ENCODE measurements at regions not wholly inside any gene's neighbourhood (a gene's known extent, or its start where the extent isn't known, plus 50 kb on each side); places are given as distances from the start of the nearest gene placed in this dataset.
A peak's percentile ranks its signal among the peaks of the same experiment; 100 is the strongest.

GRCh38 chr3:180359061-180359952 lies 242.7 kb upstream of the TTC14 start:
- H3K4me3 ChIP-seq (ENCODE audit: insufficient read depth, low read depth, low read length) = no peak overlapping the region
- DNase-seq = no peak
- H3K27me3 ChIP-seq (ENCODE audit: control insufficient read depth, insufficient read depth, low read length) = no peaks in the 10 kb centered on the region
- no peaks in the 10 kb centered on the region for H3K36me3 ChIP-seq (replicated peaks; ENCODE audit: control insufficient read depth, insufficient read depth, low read length)

- no peaks in the 10 kb centered on the region for H3K36me3 ChIP-seq (replicated peaks; ENCODE audit: control insufficient read depth, insufficient read depth, low read length)
- DNase-seq = no peak
- no peaks in the 10 kb centered on the region for H3K27me3 ChIP-seq (ENCODE audit: control insufficient read depth, insufficient read depth, low read length)
These were observed 242.0 kb upstream of the TTC14 start for GRCh38 chr3:180359953-180360279.

GRCh38 chr3:180362081-180362480 lies 239.9 kb upstream of the TTC14 start:
- no peak overlapping the region for H3K4me3 ChIP-seq (ENCODE audit: insufficient read depth, low read depth, low read length)
- H3K36me3 ChIP-seq (replicated peaks; ENCODE audit: control insufficient read depth, insufficient read depth, low read length) = no peaks in the 10 kb centered on the region
- DNase-seq = no peak
- no peaks in the 10 kb centered on the region for H3K27me3 ChIP-seq (ENCODE audit: control insufficient read depth, insufficient read depth, low read length)

More at GRCh38 chr3:180359953-180360279, 242.0 kb upstream of the TTC14 start:
- H3K4me3 ChIP-seq (ENCODE audit: insufficient read depth, low read depth, low read length) = no peak overlapping the region

GRCh38 chr3:180375831-180376230 lies 226.1 kb upstream of the TTC14 start:
- H3K27me3 ChIP-seq (ENCODE audit: control insufficient read depth, insufficient read depth, low read length) = no peaks in the 10 kb centered on the region
- no peak for DNase-seq
- H3K4me3 ChIP-seq (ENCODE audit: insufficient read depth, low read depth, low read length) = no peak overlapping the region
- H3K36me3 ChIP-seq (replicated peaks; ENCODE audit: control insufficient read depth, insufficient read depth, low read length) = no peaks in the 10 kb centered on the region

GRCh38 chr3:180378496-180378895 lies 223.5 kb upstream of the TTC14 start:
- H3K36me3 ChIP-seq (replicated peaks; ENCODE audit: control insufficient read depth, insufficient read depth, low read length) = no peaks in the 10 kb centered on the region
- no peak for DNase-seq
- no peaks in the 10 kb centered on the region for H3K27me3 ChIP-seq (ENCODE audit: control insufficient read depth, insufficient read depth, low read length)

GRCh38 chr3:180382638-180383180 lies 219.3 kb upstream of the TTC14 start:
- DNase-seq = peak; percentile 0
- Histone ChIP-seq H3K4me3 (ENCODE audit: insufficient read depth, low read depth, low read length) (no peak overlapping the region), H3K36me3 (replicated peaks; ENCODE audit: control insufficient read depth, insufficient read depth, low read length) (no peaks in the 10 kb centered on the region), H3K27me3 (ENCODE audit: control insufficient read depth, insufficient read depth, low read length) (no peaks in the 10 kb centered on the region)

More at GRCh38 chr3:180378496-180378895, 223.5 kb upstream of the TTC14 start:
- H3K4me3 ChIP-seq (ENCODE audit: insufficient read depth, low read depth, low read length) = no peak overlapping the region

GRCh38 chr3:180383332-180384020 lies 218.5 kb upstream of the TTC14 start:
- Histone ChIP-seq H3K36me3 (replicated peaks; ENCODE audit: control insufficient read depth, insufficient read depth, low read length) (no peaks in the 10 kb centered on the region), H3K27me3 (ENCODE audit: control insufficient read depth, insufficient read depth, low read length) (no peaks in the 10 kb centered on the region), H3K4me3 (ENCODE audit: insufficient read depth, low read depth, low read length) (no peak overlapping the region)
- DNase-seq = no peak

- H3K36me3 ChIP-seq (replicated peaks; ENCODE audit: control insufficient read depth, insufficient read depth, low read length) = no peaks in the 10 kb centered on the region
- H3K27me3 ChIP-seq (ENCODE audit: control insufficient read depth, insufficient read depth, low read length) = no peaks in the 10 kb centered on the region
- DNase-seq = no peak
- no peak overlapping the region for H3K4me3 ChIP-seq (ENCODE audit: insufficient read depth, low read depth, low read length)
These were observed 211.7 kb upstream of the TTC14 start for GRCh38 chr3:180390313-180390712.

GRCh38 chr3:180391001-180391400 lies 211.0 kb upstream of the TTC14 start:
- H3K4me3 ChIP-seq (ENCODE audit: insufficient read depth, low read depth, low read length) = no peak overlapping the region
- H3K36me3 ChIP-seq (replicated peaks; ENCODE audit: control insufficient read depth, insufficient read depth, low read length) = no peaks in the 10 kb centered on the region
- DNase-seq = no peak
- H3K27me3 ChIP-seq (ENCODE audit: control insufficient read depth, insufficient read depth, low read length) = no peaks in the 10 kb centered on the region

- Histone ChIP-seq H3K27me3 (ENCODE audit: control insufficient read depth, insufficient read depth, low read length) (no peaks in the 10 kb centered on the region), H3K36me3 (replicated peaks; ENCODE audit: control insufficient read depth, insufficient read depth, low read length) (no peaks in the 10 kb centered on the region), H3K4me3 (ENCODE audit: insufficient read depth, low read depth, low read length) (no peak overlapping the region)
- no peak for DNase-seq
These were observed 200.7 kb upstream of the TTC14 start for GRCh38 chr3:180401226-180401625.

- no peaks in the 10 kb centered on the region for H3K27me3 ChIP-seq (ENCODE audit: control insufficient read depth, insufficient read depth, low read length)
- DNase-seq = no peak
- H3K36me3 ChIP-seq (replicated peaks; ENCODE audit: control insufficient read depth, insufficient read depth, low read length) = no peaks in the 10 kb centered on the region
- no peak overlapping the region for H3K4me3 ChIP-seq (ENCODE audit: insufficient read depth, low read depth, low read length)
These were observed 199.4 kb upstream of the TTC14 start for GRCh38 chr3:180402471-180403073.

GRCh38 chr3:180403156-180403555 lies 198.8 kb upstream of the TTC14 start:
- DNase-seq = no peak
- H3K36me3 ChIP-seq (replicated peaks; ENCODE audit: control insufficient read depth, insufficient read depth, low read length) = no peaks in the 10 kb centered on the region
- H3K27me3 ChIP-seq (ENCODE audit: control insufficient read depth, insufficient read depth, low read length) = no peaks in the 10 kb centered on the region
- no peak overlapping the region for H3K4me3 ChIP-seq (ENCODE audit: insufficient read depth, low read depth, low read length)

- H3K4me3 ChIP-seq (ENCODE audit: insufficient read depth, low read depth, low read length) = no peak overlapping the region
- no peaks in the 10 kb centered on the region for H3K36me3 ChIP-seq (replicated peaks; ENCODE audit: control insufficient read depth, insufficient read depth, low read length)
- H3K27me3 ChIP-seq (ENCODE audit: control insufficient read depth, insufficient read depth, low read length) = no peaks in the 10 kb centered on the region
- no peak for DNase-seq
These were observed 193.3 kb upstream of the TTC14 start for GRCh38 chr3:180408654-180409053.

GRCh38 chr3:180409170-180409569 lies 192.8 kb upstream of the TTC14 start:
- Histone ChIP-seq H3K36me3 (replicated peaks; ENCODE audit: control insufficient read depth, insufficient read depth, low read length) (no peaks in the 10 kb centered on the region), H3K27me3 (ENCODE audit: control insufficient read depth, insufficient read depth, low read length) (no peaks in the 10 kb centered on the region), H3K4me3 (ENCODE audit: insufficient read depth, low read depth, low read length) (no peak overlapping the region)
- DNase-seq = no peak

- H3K4me3 ChIP-seq (ENCODE audit: insufficient read depth, low read depth, low read length) = no peak overlapping the region
- H3K36me3 ChIP-seq (replicated peaks; ENCODE audit: control insufficient read depth, insufficient read depth, low read length) = no peaks in the 10 kb centered on the region
- H3K27me3 ChIP-seq (ENCODE audit: control insufficient read depth, insufficient read depth, low read length) = no peaks in the 10 kb centered on the region
- DNase-seq = no peak
These were observed 192.1 kb upstream of the TTC14 start for GRCh38 chr3:180409883-180410282.

Measured in H7 (cell line).